KMS-11 (cell line): ENCODE measurements at regions not wholly inside any gene's neighbourhood (a gene's known extent, or its start where the extent isn't known, plus 50 kb on each side); places are given as distances from the start of the nearest gene placed in this dataset.

Experiments used
- H2AFZ ChIP-seq: fragments of 200-600 bp; sonication (generic); 2 replicates; pipeline ENCODE4 v1.6.1; 2016; ENCODE audit warnings: antibody characterized with exemption, mixed run types, low read depth
- H3K27ac ChIP-seq: fragments of 200-600 bp; sonication (generic); 2 replicates; pipeline ENCODE4 v1.6.1; 2016; ENCODE audit warnings: mild to moderate bottlenecking, mixed run types
- H3K27me3 ChIP-seq: fragments of 200-600 bp; sonication (generic); 2 replicates; pipeline ENCODE4 v1.6.1; 2017; ENCODE audit warnings: mild to moderate bottlenecking, low read depth, mixed run types, moderate library complexity; ENCODE audit not compliant: insufficient read depth
- H3K36me3 ChIP-seq: fragments of 200-600 bp; sonication (generic); 2 replicates; pipeline ENCODE4 v1.6.1; 2017; ENCODE audit warnings: mild to moderate bottlenecking, mixed run types; ENCODE audit not compliant: insufficient read depth
- H3K4me1 ChIP-seq: fragments of 200-600 bp; sonication (generic); 2 replicates; pipeline ENCODE4 v1.6.1; 2016; ENCODE audit warnings: mild to moderate bottlenecking, low read depth, mixed run types; ENCODE audit not compliant: poor library complexity, severe bottlenecking
- H3K4me2 ChIP-seq: fragments of 200-600 bp; sonication (generic); 2 replicates; pipeline ENCODE4 v1.7.0; 2016; ENCODE audit warnings: mild to moderate bottlenecking, mixed run types
- H3K4me3 ChIP-seq: fragments of 200-600 bp; sonication (generic); IDR thresholded peaks from 2 replicates; pipeline ENCODE4 v1.6.1; 2017; ENCODE audit warnings: low read depth, low read length, mixed read lengths; ENCODE audit not compliant: insufficient read depth
- H3K79me2 ChIP-seq: fragments of 200-600 bp; sonication (generic); 2 replicates; pipeline ENCODE4 v1.6.1; 2016; ENCODE audit warnings: low read depth, mixed run types; ENCODE audit not compliant: insufficient read depth
- H3K9ac ChIP-seq: fragments of 200-600 bp; sonication (generic); 2 replicates; pipeline ENCODE4 v1.6.1; 2016; ENCODE audit warnings: mild to moderate bottlenecking, mixed run types
- H4K20me1 ChIP-seq: fragments of 200-600 bp; sonication (generic); 2 replicates; pipeline ENCODE4 v1.6.1; 2016; ENCODE audit warnings: mild to moderate bottlenecking, mixed run types; ENCODE audit not compliant: insufficient read depth
- TF ChIP-seq, protein P1 (sequence below): fragments of 200-600 bp; sonication (generic); conservative IDR thresholded peaks from 2 replicates; pipeline ENCODE4 v1.6.1; 2017; ENCODE audit warnings: low read depth, mild to moderate bottlenecking, antibody characterized with exemption, low read length, moderate library complexity, mixed read lengths

DNA sequence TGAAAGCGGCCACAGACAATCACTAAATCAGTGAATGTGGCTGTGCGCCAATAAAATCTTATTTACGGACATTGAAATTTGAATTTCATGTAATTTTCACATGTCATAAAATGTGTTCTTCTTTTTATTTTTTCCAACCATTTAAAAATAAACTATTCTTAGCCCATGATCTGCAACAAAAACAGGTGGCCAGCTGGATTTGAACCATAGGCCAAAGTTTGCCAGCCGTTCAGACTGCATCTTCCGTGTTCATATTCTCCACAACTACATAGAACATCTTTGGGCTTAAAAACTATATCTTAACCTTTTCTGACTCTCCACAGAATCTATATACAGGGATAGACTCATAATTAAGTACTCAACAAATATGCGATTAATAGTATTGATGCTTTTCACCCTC, 81.2 kb upstream of the RALGPS2 start:
- TF ChIP-seq, protein P1, sequence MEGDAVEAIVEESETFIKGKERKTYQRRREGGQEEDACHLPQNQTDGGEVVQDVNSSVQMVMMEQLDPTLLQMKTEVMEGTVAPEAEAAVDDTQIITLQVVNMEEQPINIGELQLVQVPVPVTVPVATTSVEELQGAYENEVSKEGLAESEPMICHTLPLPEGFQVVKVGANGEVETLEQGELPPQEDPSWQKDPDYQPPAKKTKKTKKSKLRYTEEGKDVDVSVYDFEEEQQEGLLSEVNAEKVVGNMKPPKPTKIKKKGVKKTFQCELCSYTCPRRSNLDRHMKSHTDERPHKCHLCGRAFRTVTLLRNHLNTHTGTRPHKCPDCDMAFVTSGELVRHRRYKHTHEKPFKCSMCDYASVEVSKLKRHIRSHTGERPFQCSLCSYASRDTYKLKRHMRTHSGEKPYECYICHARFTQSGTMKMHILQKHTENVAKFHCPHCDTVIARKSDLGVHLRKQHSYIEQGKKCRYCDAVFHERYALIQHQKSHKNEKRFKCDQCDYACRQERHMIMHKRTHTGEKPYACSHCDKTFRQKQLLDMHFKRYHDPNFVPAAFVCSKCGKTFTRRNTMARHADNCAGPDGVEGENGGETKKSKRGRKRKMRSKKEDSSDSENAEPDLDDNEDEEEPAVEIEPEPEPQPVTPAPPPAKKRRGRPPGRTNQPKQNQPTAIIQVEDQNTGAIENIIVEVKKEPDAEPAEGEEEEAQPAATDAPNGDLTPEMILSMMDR, result no peak
- no peaks in the 10 kb centered on the region for H3K79me2 ChIP-seq
- no peak overlapping the region for H3K4me2 ChIP-seq

GRCh38 chr1:178644308-178645120, 80.5 kb upstream of the RALGPS2 start:
- H3K4me2 ChIP-seq, result no peak overlapping the region

More for the DNA sequence above, 81.2 kb upstream of the RALGPS2 start:
- Histone ChIP-seq H2AFZ (no peak overlapping the region), H3K27me3 (no peaks in the 10 kb centered on the region), H3K9ac (no peak overlapping the region), H3K4me1 (peaks cover 6% of the 10 kb centered on the region), H3K27ac (no peak overlapping the region), H4K20me1 (no peaks in the 10 kb centered on the region), H3K4me3 (no peak overlapping the region), H3K36me3 (no peaks in the 10 kb centered on the region)

DNA sequence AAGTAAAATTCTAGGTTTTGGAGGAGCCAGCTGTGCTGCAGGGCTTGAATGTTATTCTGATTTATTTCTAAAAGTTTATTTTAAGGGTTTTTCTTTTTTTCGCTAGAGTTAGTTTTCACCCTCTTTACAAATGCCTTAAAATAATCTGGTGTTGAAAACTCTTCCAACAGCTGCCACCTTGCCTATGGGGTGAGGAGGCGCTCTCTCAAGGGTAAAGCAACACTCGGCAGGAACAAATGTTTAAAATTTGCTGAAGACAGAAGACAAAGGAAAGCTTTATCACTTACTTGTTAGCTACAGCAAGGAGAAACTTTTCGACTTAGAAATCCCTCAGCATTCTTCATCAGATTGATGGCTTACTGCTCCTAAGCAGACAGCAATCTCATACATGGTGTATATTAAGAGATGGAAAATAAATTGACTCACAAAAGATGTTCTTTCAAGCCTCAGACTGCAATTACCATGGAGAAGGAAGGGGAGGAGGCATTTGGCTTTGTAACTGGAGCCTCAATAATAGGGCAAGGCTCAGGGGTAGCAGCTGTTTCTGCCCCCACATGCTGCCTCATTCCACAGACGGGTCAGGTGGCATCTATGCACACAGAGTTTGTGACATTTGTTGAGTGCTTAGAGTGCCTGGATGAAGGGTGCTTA, 79.8 kb upstream of the RALGPS2 start:
- H3K4me1 ChIP-seq, result peaks cover 6% of the 10 kb centered on the region
- no peaks in the 10 kb centered on the region for H3K27me3 ChIP-seq
- H3K9ac ChIP-seq, result no peak overlapping the region
- no peaks in the 10 kb centered on the region for H3K79me2 ChIP-seq
- TF ChIP-seq, protein P1, result no peak
- no peak overlapping the region for H2AFZ ChIP-seq
- no peak overlapping the region for H3K4me2 ChIP-seq
- no peak overlapping the region for H3K4me3 ChIP-seq
- H3K27ac ChIP-seq, result no peak overlapping the region
- no peaks in the 10 kb centered on the region for H3K36me3 ChIP-seq
- no peaks in the 10 kb centered on the region for H4K20me1 ChIP-seq

More at GRCh38 chr1:178644308-178645120, 80.5 kb upstream of the RALGPS2 start:
- Histone ChIP-seq H3K9ac (no peak overlapping the region), H3K4me1 (peaks cover 6% of the 10 kb centered on the region), H4K20me1 (no peaks in the 10 kb centered on the region), H3K27me3 (no peaks in the 10 kb centered on the region), H2AFZ (no peak overlapping the region), H3K4me3 (no peak overlapping the region), H3K79me2 (no peaks in the 10 kb centered on the region), H3K27ac (no peak overlapping the region), H3K36me3 (no peaks in the 10 kb centered on the region)
- TF ChIP-seq, protein P1, result no peak

DNA sequence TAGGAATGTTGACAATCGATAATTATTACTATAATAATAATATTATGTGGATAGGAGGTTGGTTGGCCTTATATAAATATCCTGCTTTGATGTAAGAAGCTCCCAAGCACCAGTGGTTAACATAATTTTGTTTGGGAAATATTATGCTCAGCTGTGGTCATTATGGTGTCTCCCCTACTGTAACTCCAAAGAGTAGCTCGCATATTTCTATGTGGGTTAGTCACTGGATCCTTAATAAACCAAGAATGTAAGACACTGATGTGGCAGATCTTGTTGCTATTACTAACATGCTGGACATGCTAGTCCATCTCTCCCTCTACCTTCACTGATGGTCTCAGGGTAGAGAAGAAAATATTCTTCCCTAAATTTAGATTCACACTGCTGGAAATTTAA, 79.2 kb upstream of the RALGPS2 start:
- Histone ChIP-seq H2AFZ (no peak overlapping the region), H3K4me2 (no peak overlapping the region), H3K9ac (no peak overlapping the region), H3K27ac (no peak overlapping the region), H3K4me1 (peaks cover 6% of the 10 kb centered on the region), H3K27me3 (no peaks in the 10 kb centered on the region), H3K79me2 (no peaks in the 10 kb centered on the region), H3K36me3 (no peaks in the 10 kb centered on the region), H3K4me3 (no peak overlapping the region), H4K20me1 (no peaks in the 10 kb centered on the region)
- TF ChIP-seq, protein P1, result no peak
